DMS153 treated with DMSO at 0.1 percent for 48 hours (cell line): ENCODE measurements at regions not wholly inside any gene's neighbourhood (a gene's known extent, or its start where the extent isn't known, plus 50 kb on each side); places are given as distances from the start of the nearest gene placed in this dataset.

Experiments used
- DNase-seq: peaks from one replicate; lab custom pipeline; 2025; ENCODE audit not compliant: unreplicated experiment; lab: John Stamatoyannopoulos, UW

DNA sequence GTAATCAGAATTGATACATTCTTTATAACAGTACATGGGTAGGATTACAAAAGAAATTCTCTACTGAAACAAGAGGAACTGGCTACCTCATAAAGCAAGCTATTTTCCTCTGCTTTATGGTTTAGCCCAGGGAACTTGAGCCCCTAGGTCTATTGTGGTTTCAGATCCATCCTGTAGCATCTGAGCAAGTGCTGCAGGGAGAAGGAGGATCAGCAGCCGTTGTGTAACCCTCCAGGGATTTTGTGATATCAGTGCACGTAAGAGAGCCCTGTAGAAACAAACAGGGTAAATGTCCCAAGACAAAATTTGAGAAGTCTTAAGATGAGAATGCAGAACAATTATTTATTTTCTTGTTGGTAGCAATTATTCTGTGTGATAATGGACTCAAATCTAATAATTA lies 165.2 kb upstream of the DEFB112 start:
- DNase-seq, result no peak

DNA sequence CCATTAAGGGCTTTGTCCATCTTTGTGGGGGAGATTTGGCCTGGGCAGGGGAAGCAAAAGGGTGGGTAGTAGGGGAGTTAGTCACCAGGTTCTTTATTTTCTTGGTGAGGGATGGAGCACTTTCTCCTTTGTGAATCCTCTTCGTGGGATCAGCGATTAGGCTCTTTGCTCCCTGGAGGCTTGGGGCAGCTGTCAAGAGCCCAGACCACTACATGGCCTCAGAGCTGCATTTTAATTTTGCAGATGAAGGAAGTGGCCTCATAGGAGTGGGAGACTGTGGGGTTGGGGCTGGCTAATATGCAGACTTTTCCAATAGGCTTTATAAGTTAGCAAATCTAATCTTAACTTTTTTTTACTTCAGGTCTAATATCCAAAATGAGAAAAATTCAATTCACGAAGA lies 168.1 kb upstream of the DEFB112 start:
- no peak for DNase-seq

DNA sequence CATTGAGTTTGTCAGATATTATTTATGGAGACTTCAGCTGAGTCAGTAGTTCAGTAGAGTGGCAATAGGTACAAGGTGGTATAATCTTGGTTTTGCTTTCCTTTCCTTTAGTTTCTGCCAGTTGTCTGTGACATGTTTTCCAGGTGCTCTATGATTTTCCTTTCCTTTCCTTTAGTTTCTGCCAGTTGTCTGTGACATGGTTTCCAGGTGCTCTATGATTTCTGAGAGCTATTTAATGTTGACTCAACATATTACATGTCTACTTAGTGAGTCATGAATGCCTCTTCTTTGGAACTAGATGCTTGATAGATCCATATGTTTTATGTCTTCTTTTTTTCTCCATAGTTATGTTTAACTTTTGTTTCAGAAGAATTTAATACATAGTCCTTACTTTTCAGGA lies 186.4 kb upstream of the DEFB112 start:
- no peak for DNase-seq

- no peak for DNase-seq
Observed at GRCh38 chr6:50239853-50240252, 190.1 kb upstream of the DEFB112 start.

- DNase-seq, result no peak
Observed at GRCh38 chr6:50240986-50241385, 191.3 kb upstream of the DEFB112 start.

DNA sequence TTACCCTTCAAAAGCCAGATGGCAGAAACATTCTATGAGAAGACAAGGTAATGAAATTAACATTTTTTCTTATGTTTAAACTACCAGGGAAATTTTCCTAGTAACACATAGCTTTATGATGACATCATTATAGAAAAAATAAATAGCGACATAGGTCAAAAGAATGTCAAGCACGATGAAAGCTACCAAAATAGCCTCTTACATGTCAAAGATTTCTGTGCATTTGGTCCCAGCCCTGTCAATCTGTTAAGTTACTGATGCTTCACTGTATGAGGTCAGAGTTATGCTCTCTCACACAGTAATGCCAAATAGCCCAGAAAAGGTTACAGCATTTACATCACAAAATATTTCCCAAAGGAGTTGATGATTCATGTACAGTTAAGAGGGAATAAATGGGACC lies 199.8 kb upstream of the DEFB112 start:
- DNase-seq, result no peak

GRCh38 chr6:50257322-50257721 lies 207.6 kb upstream of the DEFB112 start:
- DNase-seq, result no peak

- DNase-seq, result no peak
Observed at GRCh38 chr6:50259903-50260302, 210.2 kb upstream of the DEFB112 start.

DNA sequence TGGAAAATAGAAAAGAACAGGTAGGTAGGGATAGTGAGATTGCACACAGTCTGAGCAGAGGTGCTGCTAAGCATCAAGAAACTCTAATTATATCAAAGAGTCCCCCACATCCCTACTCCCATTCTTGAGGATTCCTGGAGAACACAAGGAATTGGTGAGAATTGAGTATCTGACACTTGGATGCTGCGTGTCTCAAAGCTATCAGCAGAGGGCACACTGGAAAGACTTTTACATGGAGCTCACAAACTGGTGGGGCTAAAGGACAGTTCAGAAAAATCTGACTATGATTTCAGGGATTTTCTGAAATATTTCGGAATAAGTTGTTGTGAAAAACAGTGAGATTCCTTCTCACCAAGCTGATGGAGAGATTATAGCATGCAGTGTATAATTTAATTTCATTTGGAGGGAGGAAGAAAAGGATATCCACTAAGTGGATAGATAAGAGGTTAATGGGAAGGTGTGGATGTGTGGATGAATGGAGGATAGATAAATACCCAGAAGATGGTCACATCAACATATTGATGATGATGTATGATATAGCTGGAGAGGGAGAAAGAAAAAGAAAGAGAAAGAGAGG lies 215.4 kb upstream of the DEFB112 start:
- DNase-seq, result no peak

GRCh38 chr6:50270415-50270814 lies 220.7 kb upstream of the DEFB112 start:
- DNase-seq, result no peak

DNA sequence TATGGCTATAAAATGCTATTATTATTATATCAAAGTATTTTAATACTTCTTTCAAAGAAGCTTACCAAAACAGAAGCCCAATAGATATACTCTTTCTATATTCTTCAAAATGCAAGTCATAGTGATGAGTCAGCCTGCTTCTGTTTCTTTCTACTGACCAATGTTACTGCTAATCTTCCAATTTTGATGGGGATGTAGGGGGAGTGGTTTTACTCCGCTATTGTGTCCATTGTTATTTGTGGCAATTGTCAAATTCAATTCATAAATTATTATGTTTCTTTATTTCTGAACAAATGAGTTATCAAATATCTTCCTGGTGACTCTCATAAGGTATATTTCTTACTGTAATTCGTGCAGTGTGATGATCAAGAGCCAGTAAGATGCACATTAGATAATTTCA lies 221.5 kb upstream of the DEFB112 start:
- DNase-seq, result no peak

- DNase-seq, result no peak
Observed at GRCh38 chr6:50271817-50272216, 222.1 kb upstream of the DEFB112 start.

DNA sequence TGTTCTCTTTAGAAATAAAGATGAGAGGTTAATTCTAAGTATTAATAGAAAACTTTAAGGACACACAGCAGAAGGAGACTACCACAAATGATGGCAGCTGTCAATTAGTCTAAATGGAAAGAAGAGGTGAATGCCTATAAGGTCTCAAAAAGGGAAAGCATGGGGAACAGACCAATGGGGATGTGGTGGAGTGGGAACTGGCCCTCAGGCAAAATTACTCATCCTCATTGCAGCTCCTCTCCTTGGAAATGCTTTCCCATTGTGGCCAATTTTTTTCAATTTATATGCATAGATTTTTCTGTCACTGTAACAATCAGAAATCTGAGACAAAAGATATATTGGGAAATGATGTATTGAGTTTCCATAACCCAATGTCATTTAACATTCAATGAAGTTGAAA lies 222.9 kb upstream of the DEFB112 start:
- DNase-seq, result no peak

DNA sequence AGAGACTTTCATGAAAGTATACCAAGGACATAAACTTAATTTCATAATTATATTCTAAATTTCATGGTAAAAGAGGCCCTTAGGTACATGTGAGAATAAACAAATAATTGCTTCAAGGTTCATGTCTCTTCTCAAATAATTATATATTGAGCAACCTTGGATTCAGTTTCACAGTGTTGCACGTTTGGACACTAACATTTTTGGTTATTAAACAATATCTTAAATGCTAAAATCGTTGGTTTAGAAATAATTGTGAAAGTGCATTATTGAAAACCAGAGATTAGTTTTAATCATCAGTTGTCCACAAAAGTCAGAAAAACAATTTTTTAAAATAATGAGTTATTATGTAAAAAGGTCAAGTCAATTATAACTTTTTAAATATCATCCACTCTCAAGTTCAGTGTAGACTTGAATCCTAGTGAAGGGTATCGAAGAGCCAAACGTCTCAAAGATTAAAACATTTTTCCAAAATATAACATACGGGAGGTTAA lies 227.1 kb upstream of the DEFB112 start:
- no peak for DNase-seq

DNA sequence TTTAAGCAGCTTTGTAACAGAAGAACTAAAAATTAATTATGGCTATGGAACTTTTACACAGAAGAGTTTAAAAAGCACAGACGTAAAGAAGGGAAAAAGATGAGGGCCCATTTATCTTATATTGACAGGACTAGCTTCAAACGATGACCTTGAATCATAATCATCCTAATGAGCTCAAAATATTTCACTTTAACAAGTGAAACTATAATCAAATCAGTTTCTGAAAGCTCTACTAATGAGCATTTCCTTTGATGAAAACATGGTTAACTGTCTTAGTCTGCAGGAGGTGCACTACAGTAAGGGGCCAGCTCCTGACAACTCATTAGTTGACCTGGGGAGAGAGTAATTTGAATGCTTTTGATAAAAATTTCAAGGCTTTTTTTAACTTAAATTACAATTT lies 228.0 kb upstream of the DEFB112 start:
- DNase-seq, result no peak

GRCh38 chr6:50278663-50279062 lies 228.9 kb upstream of the DEFB112 start:
- DNase-seq, result no peak

DNA sequence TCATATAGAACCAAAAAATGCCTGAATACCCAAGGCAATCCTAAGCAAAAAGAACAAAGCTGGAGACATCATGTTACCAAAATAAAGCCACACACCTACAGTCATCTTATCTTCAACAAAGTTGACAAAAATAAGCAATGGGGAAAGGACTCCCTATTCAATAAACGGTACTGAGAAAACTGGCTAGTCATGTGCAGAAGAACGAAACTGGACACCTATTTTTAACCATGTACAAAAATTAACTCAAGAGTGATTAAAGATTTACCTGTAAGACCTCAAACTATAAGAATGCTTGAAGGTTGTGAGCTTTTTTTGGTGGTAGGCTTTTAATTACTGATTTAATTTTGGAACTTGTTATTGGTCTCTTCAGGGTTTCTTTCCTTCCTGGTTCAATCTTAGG lies 236.0 kb upstream of the DEFB112 start:
- DNase-seq, result no peak

DNA sequence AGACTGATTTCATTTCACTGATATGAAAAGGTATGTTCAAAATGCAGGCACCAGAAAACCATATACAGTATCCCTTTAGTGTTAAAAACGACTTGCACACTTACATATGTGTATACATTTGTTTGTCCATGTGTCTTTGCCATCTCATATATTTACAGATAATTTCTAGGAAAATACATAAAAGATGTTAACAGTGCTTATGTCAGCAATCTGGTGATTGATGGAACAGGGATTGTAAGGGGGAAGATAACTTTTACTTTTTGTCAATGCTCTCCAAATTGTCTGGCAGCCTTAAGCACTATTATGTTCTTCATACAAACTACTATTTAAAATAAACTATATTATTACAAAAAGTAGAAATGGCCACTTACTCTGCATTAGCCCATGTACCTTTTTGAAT lies 238.5 kb upstream of the DEFB112 start:
- DNase-seq, result no peak

DNA sequence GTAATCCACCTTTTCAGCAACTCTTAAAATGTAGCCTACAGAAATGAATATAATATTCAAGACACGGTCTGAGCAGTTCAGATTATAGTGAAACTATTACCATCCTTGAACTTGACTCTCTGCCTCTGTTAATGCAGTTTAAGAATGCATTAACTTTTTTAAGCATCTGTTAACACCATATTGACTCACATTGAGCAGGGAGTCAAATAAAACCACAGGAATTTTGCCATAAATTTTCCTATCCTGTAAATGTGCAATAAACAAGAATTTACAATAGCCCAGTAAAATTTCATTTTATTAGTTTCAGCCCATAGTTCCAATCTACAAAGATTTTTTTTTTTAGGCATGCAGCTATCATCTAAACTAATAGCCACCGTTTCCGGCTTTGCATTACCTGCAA lies 239.2 kb upstream of the DEFB112 start:
- no peak for DNase-seq

DNA sequence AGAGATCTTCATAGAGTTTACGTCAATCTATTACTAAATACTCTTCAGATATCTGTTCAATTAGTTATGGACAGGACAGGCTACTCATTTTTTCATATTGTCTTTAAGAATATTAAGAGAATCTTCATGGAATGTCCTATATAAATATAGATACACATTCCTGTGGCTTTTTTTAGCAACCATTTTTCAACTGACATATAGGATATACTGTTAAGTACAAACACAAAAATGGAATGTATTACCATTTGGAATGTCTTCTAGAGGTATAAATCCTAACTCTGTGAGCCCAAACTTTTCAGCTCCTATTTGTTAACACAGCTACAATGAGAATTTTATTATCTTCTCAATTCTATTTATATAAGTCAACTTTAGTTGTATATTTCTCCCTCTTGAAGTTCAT lies 239.6 kb upstream of the DEFB112 start:
- DNase-seq, result no peak

GRCh38 chr6:50301307-50301706 lies 251.6 kb upstream of the DEFB112 start:
- no peak for DNase-seq

DNA sequence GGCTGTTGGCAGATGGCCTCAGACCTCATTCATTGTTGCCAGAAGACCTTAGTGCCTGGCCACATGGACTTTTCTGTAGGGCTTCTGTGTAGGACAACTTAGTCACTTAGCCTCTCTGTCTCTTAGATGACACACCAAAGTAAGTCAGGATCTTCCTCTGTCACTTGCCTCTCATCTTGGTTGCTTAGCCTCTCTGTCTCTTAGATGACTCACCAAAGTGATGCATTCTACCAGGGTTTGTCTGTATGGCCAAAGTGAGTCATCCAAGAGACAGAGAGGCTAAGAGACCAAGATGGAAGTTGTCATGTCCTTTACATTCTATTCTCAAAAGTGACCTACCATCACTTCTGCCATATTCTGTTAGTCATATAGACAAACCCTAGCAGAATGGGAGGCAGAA lies 255.9 kb upstream of the DEFB112 start:
- no peak for DNase-seq

GRCh38 chr6:50318536-50318935 lies 268.8 kb upstream of the DEFB112 start:
- DNase-seq, result no peak

GRCh38 chr6:50330347-50330746 lies 280.6 kb upstream of the DEFB112 start:
- no peak for DNase-seq
